Mesendoderm (in vitro differentiated cells): ENCODE measurements at regions not wholly inside any gene's neighbourhood (a gene's known extent, or its start where the extent isn't known, plus 50 kb on each side); places are given as distances from the start of the nearest gene placed in this dataset.

Experiments
- DNase-seq: peaks from one replicate; pipeline ENCODE4 v3.0.0; 2013
- H2AK5ac ChIP-seq: 2 replicates; pipeline ENCODE4 v1.6.1; 2013; ENCODE audit warnings: low read length, inconsistent platforms
- H2BK120ac ChIP-seq: 2 replicates; pipeline ENCODE4 v1.6.1; 2013; ENCODE audit warnings: low read depth, mild to moderate bottlenecking, low read length, moderate library complexity, mixed read lengths
- H2BK15ac ChIP-seq: replicated peaks from 2 replicates; pipeline ENCODE4 v1.6.1; 2013; ENCODE audit warnings: low read depth, mild to moderate bottlenecking, moderate library complexity
- H2BK5ac ChIP-seq: 2 replicates; pipeline ENCODE4 v1.6.1; 2013; ENCODE audit warnings: low read length, inconsistent platforms
- H3K18ac ChIP-seq: 2 replicates; pipeline ENCODE4 v1.6.1; 2013; ENCODE audit warnings: mild to moderate bottlenecking, low read length, mixed read lengths
- H3K23ac ChIP-seq: one replicate; pipeline ENCODE4 v1.6.1; 2013; ENCODE audit warnings: low read length
- H3K27ac ChIP-seq: 2 replicates; pipeline ENCODE4 v1.5.1; 2013; ENCODE audit warnings: low read depth, mild to moderate bottlenecking, inconsistent platforms, low read length, moderate library complexity
- H3K27me3 ChIP-seq: 2 replicates; pipeline ENCODE4 v1.6.1; 2013; ENCODE audit warnings: low read length, control low read depth, mild to moderate bottlenecking, inconsistent platforms; ENCODE audit not compliant: insufficient read depth, poor library complexity
- H3K36me3 ChIP-seq: 2 replicates; pipeline ENCODE4 v1.6.1; 2013; ENCODE audit warnings: low read length, inconsistent platforms; ENCODE audit not compliant: control insufficient read depth, insufficient read depth
- H3K4ac ChIP-seq: one replicate; pipeline ENCODE4 v1.6.1; 2013; ENCODE audit warnings: low read depth, mild to moderate bottlenecking, low read length, moderate library complexity
- H3K4me1 ChIP-seq: 2 replicates; pipeline ENCODE4 v1.6.1; 2013; ENCODE audit warnings: low read depth, low read length, inconsistent platforms; ENCODE audit not compliant: control insufficient read depth
- H3K4me2 ChIP-seq: 2 replicates; pipeline ENCODE4 v1.6.1; 2013; ENCODE audit warnings: low read length
- H3K4me3 ChIP-seq: 2 replicates; pipeline ENCODE4 v1.5.1; 2013; ENCODE audit warnings: mild to moderate bottlenecking, low read length
- H3K56ac ChIP-seq: one replicate; pipeline ENCODE4 v1.6.1; 2013; ENCODE audit warnings: low read length
- H3K79me1 ChIP-seq: 2 replicates; pipeline ENCODE4 v1.6.1; 2013; ENCODE audit warnings: low read length, inconsistent platforms
- H3K79me2 ChIP-seq: 2 replicates; pipeline ENCODE4 v1.6.1; 2013; ENCODE audit warnings: mild to moderate bottlenecking, low read length; ENCODE audit not compliant: control insufficient read depth, insufficient read depth
- H3K9ac ChIP-seq: 2 replicates; pipeline ENCODE4 v1.6.1; 2013; ENCODE audit warnings: low read length, inconsistent platforms
- H4K5ac ChIP-seq: one replicate; pipeline ENCODE4 v1.6.1; 2013; ENCODE audit warnings: low read length
- H4K8ac ChIP-seq: one replicate; pipeline ENCODE4 v1.6.1; 2013; ENCODE audit warnings: low read depth, mild to moderate bottlenecking, control low read depth, low read length, moderate library complexity
- WGBS: extraction: QIAGEN DNeasy Blood & Tissue Kit; methylation state at CpG from one replicate; pipeline ENCODE4 v1.1.7; 2013; ENCODE audit warnings: low lambda C conversion rate, missing lambda C conversion rate; ENCODE audit not compliant: insufficient coverage; ENCODE audit errors: extremely low coverage; 5-methylcytosine and 5-hydroxymethylcytosine counted together

GRCh38 chr7:46003896-46004875 lies 83.1 kb upstream of the IGFBP3 start:
- Histone ChIP-seq H3K4me3 (no peak overlapping the region), H3K18ac (no peak overlapping the region), H3K27ac (no peak overlapping the region), H4K5ac (no peak overlapping the region), H3K56ac (no peak overlapping the region), H3K79me2 (no peaks in the 10 kb centered on the region), H3K36me3 (no peaks in the 10 kb centered on the region), H2AK5ac (no peak overlapping the region), H3K9ac (no peak overlapping the region), H2BK120ac (no peak overlapping the region), H3K27me3 (no peaks in the 10 kb centered on the region), H3K79me1 (no peaks in the 10 kb centered on the region), H2BK15ac (no peak overlapping the region), H3K4ac (no peak overlapping the region), H3K23ac (no peak overlapping the region), H3K4me1 (no peaks in the 10 kb centered on the region), H4K8ac (no peak overlapping the region), H3K4me2 (no peak overlapping the region), H2BK5ac (no peak overlapping the region)
- WGBS: no CpG with 5 or more reads among the region's 5 CpGs
- no peak for DNase-seq

GRCh38 chr7:46003161-46003560 lies 82.1 kb upstream of the IGFBP3 start:
- H3K23ac ChIP-seq: no peak overlapping the region
- no CpG with 5 or more reads among the region's 2 CpGs for WGBS

GRCh38 chr7:46000513-46000912 lies 79.4 kb upstream of the IGFBP3 start:
- H4K5ac ChIP-seq: no peak overlapping the region
- H3K56ac ChIP-seq: no peak overlapping the region

More at GRCh38 chr7:46003161-46003560, 82.1 kb upstream of the IGFBP3 start:
- no peak overlapping the region for H3K9ac ChIP-seq
- H2BK5ac ChIP-seq: no peak overlapping the region
- H3K79me1 ChIP-seq: no peaks in the 10 kb centered on the region
- no peak overlapping the region for H3K18ac ChIP-seq
- H4K8ac ChIP-seq: no peak overlapping the region
- no peak overlapping the region for H3K27ac ChIP-seq
- no peak overlapping the region for H2BK15ac ChIP-seq
- H3K79me2 ChIP-seq: no peaks in the 10 kb centered on the region
- H2BK120ac ChIP-seq: no peak overlapping the region
- no peak overlapping the region for H2AK5ac ChIP-seq
- no peaks in the 10 kb centered on the region for H3K4me1 ChIP-seq
- H3K4ac ChIP-seq: no peak overlapping the region
- H3K4me3 ChIP-seq: no peak overlapping the region
- no peak overlapping the region for H4K5ac ChIP-seq
- H3K27me3 ChIP-seq: no peaks in the 10 kb centered on the region
- H3K56ac ChIP-seq: no peak overlapping the region
- no peak overlapping the region for H3K4me2 ChIP-seq
- no peak for DNase-seq
- no peaks in the 10 kb centered on the region for H3K36me3 ChIP-seq

GRCh38 chr7:45999541-45999940 lies 78.5 kb upstream of the IGFBP3 start:
- Histone ChIP-seq H3K36me3 (no peaks in the 10 kb centered on the region), H3K27ac (no peak overlapping the region), H3K4me2 (no peak overlapping the region), H2AK5ac (no peak overlapping the region), H3K56ac (no peak overlapping the region), H3K23ac (no peak overlapping the region), H3K27me3 (no peaks in the 10 kb centered on the region), H3K4ac (no peak overlapping the region), H4K8ac (no peak overlapping the region), H3K4me3 (no peak overlapping the region), H2BK15ac (no peak overlapping the region), H2BK120ac (no peak overlapping the region), H3K9ac (no peak overlapping the region), H4K5ac (no peak overlapping the region), H3K79me2 (no peaks in the 10 kb centered on the region), H3K79me1 (no peaks in the 10 kb centered on the region), H3K18ac (no peak overlapping the region), H3K4me1 (no peaks in the 10 kb centered on the region), H2BK5ac (no peak overlapping the region)
- WGBS: no CpG with 5 or more reads among the region's 1 CpG
- DNase-seq: no peak

More at GRCh38 chr7:46000513-46000912, 79.4 kb upstream of the IGFBP3 start:
- Histone ChIP-seq H3K4me1 (no peaks in the 10 kb centered on the region), H2AK5ac (no peak overlapping the region), H3K79me1 (no peaks in the 10 kb centered on the region), H3K27ac (no peak overlapping the region), H3K4me3 (no peak overlapping the region), H3K27me3 (no peaks in the 10 kb centered on the region), H3K36me3 (no peaks in the 10 kb centered on the region), H3K23ac (no peak overlapping the region), H2BK120ac (no peak overlapping the region), H2BK15ac (no peak overlapping the region), H2BK5ac (no peak overlapping the region), H3K4ac (no peak overlapping the region), H3K4me2 (no peak overlapping the region), H4K8ac (no peak overlapping the region), H3K9ac (no peak overlapping the region), H3K18ac (no peak overlapping the region), H3K79me2 (no peaks in the 10 kb centered on the region)
- WGBS: no CpG with 5 or more reads among the region's 7 CpGs
- DNase-seq: no peak

- DNase-seq: no peak
- H3K23ac ChIP-seq: no peak overlapping the region
- no peak overlapping the region for H3K4me2 ChIP-seq
- no peak overlapping the region for H3K4ac ChIP-seq
- no peaks in the 10 kb centered on the region for H3K36me3 ChIP-seq
- no peaks in the 10 kb centered on the region for H3K27me3 ChIP-seq
- no CpG with 5 or more reads among the region's 1 CpG for WGBS
- no peak overlapping the region for H2BK120ac ChIP-seq
- H2AK5ac ChIP-seq: no peak overlapping the region
- no peak overlapping the region for H3K27ac ChIP-seq
- H3K4me1 ChIP-seq: no peaks in the 10 kb centered on the region
- H3K79me2 ChIP-seq: no peaks in the 10 kb centered on the region
- H3K56ac ChIP-seq: no peak overlapping the region
- no peaks in the 10 kb centered on the region for H3K79me1 ChIP-seq
- H3K9ac ChIP-seq: no peak overlapping the region
- H4K8ac ChIP-seq: no peak overlapping the region
- no peak overlapping the region for H3K4me3 ChIP-seq
- H2BK15ac ChIP-seq: no peak overlapping the region
- no peak overlapping the region for H3K18ac ChIP-seq
- no peak overlapping the region for H2BK5ac ChIP-seq
- H4K5ac ChIP-seq: no peak overlapping the region
Measured at GRCh38 chr7:45998506-45998905, 77.4 kb upstream of the IGFBP3 start.
